Endothelial cell of umbilical vein (primary cell): ENCODE measurements at regions not wholly inside any gene's neighbourhood (a gene's known extent, or its start where the extent isn't known, plus 50 kb on each side); places are given as distances from the start of the nearest gene placed in this dataset.

Experiments used
- BruUV-seq: library from RNA; stranded (reverse); fragments of 400-500 nt; replicated peaks from 2 replicates; lab custom pipeline; 2021; lab: Mats Ljungman, UMichigan
- CTCF ChIA-PET: fragments of 300-600, 350-600 bp; sonication (Branson Sonifier 250); formaldehyde crosslinking; loops from one replicate; lab custom pipeline; 2021; ENCODE audit warnings: antibody characterized with exemption, inconsistent platforms; lab: Charles Lee
- POLR2A ChIA-PET: fragments of 300-600, 350-600 bp; sonication (Branson Sonifier 250); formaldehyde crosslinking; loops from one replicate; lab custom pipeline; 2021; ENCODE audit warnings: antibody characterized with exemption, inconsistent platforms; lab: Charles Lee
- DNase-seq: peaks from one replicate; pipeline ENCODE4 v3.0.0-alpha.2; 2011; ENCODE audit warnings: low read depth, low spot score
- FAIRE-seq: peaks from 2 replicates; lab custom pipeline; 2011; peaks lifted over from hg19 to GRCh38; lab: Jason Lieb, UNC
- H2AFZ ChIP-seq: 2 replicates; pipeline ENCODE4 v1.6.0; 2012; ENCODE audit warnings: low read depth, low read length, control low read depth, inconsistent platforms
- H3K27ac ChIP-seq: 2 replicates; pipeline ENCODE4 v1.5.1; 2011; ENCODE audit warnings: low read depth, mild to moderate bottlenecking, control low read depth, low read length, moderate library complexity; ENCODE audit not compliant: insufficient read depth
- H3K27me3 ChIP-seq, 2 experiments: 2 replicates each; pipeline versions ENCODE4 v1.6.0 to v1.6.1; 2011; ENCODE audit warnings: low read length in 2 of 2, mixed read lengths in 1 of 2; ENCODE audit not compliant: control insufficient read depth in 2 of 2, insufficient read depth in 2 of 2
- H3K36me3 ChIP-seq, 2 experiments: 2 replicates in 1 of 2; 3 replicates in 1 of 2; pipeline ENCODE4 v1.5.1; 2011; ENCODE audit warnings: low read length in 2 of 2, mild to moderate bottlenecking in 1 of 2, moderate library complexity in 1 of 2; ENCODE audit not compliant: control insufficient read depth in 2 of 2, insufficient read depth in 2 of 2; ENCODE audit errors: extremely low read depth in 1 of 2
- H3K4me1 ChIP-seq: 3 replicates; pipeline ENCODE4 v1.5.1; 2011; ENCODE audit warnings: mild to moderate bottlenecking, low read length; ENCODE audit not compliant: control insufficient read depth, insufficient read depth; ENCODE audit errors: extremely low read depth
- H3K4me2 ChIP-seq: 2 replicates; pipeline ENCODE4 v1.6.1; 2011; ENCODE audit warnings: low read length, control low read depth, mixed read lengths; ENCODE audit not compliant: insufficient read depth
- H3K4me3 ChIP-seq, 3 experiments: fragments of 200-600 bp in 1 of 3; sonication (generic), shearing (Covaris generic) in 1 of 3; replicated peaks in 1 of 3; 2 replicates each; pipeline ENCODE4 v1.5.1; 2011 to 2016; ENCODE audit warnings: control low read depth in 3 of 3, low read length in 3 of 3, mild to moderate bottlenecking in 2 of 3, inconsistent platforms in 1 of 3, low read depth in 1 of 3, moderate library complexity in 1 of 3; ENCODE audit not compliant: insufficient read depth in 1 of 3
- H3K79me2 ChIP-seq: 2 replicates; pipeline ENCODE4 v1.6.0; 2012; ENCODE audit warnings: low read length, inconsistent platforms; ENCODE audit not compliant: control insufficient read depth, insufficient read depth
- H3K9ac ChIP-seq: replicated peaks from 2 replicates; pipeline ENCODE3; 2011; ENCODE audit warnings: low read length, control low read depth; ENCODE audit not compliant: insufficient read depth; ENCODE audit errors: extremely low read depth
- H3K9me1 ChIP-seq: replicated peaks from 3 replicates; pipeline ENCODE4 v1.6.0; 2011; ENCODE audit warnings: mild to moderate bottlenecking, low read length; ENCODE audit not compliant: control insufficient read depth, insufficient read depth; ENCODE audit errors: extremely low read depth
- H3K9me3 ChIP-seq: replicated peaks from 2 replicates; pipeline ENCODE4 v1.5.1; 2012; ENCODE audit warnings: low read length, inconsistent platforms; ENCODE audit not compliant: control insufficient read depth, insufficient read depth
- H4K20me1 ChIP-seq: replicated peaks from 2 replicates; pipeline ENCODE3; 2011; ENCODE audit warnings: mild to moderate bottlenecking, low read length; ENCODE audit not compliant: control insufficient read depth, insufficient read depth; ENCODE audit errors: extremely low read depth
- CTCF ChIP-seq, 2 donors: IDR thresholded peaks; 1 replicate in 1 of 2; 2 replicates in 1 of 2; pipeline ENCODE4 v1.5.1; 2011; ENCODE audit warnings: low read length in 2 of 2, mild to moderate bottlenecking in 2 of 2, moderate library complexity in 2 of 2, control low read depth in 1 of 2, inconsistent platforms in 1 of 2, low read depth in 1 of 2; ENCODE audit not compliant: insufficient read depth in 1 of 2; ENCODE audit errors: extremely low read depth in 1 of 2
- EZH2 ChIP-seq: IDR thresholded peaks from 2 replicates; pipeline ENCODE4 v1.6.1; 2012; ENCODE audit warnings: borderline replicate concordance, low read depth, mild to moderate bottlenecking, moderate library complexity, low read length, inconsistent platforms; ENCODE audit not compliant: severe bottlenecking
- FOS ChIP-seq: IDR thresholded peaks from 2 replicates; pipeline ENCODE4 v1.6.1; 2011; ENCODE audit warnings: mild to moderate bottlenecking, low read length, moderate library complexity, borderline replicate concordance; ENCODE audit not compliant: insufficient read depth
- GATA2 ChIP-seq: IDR thresholded peaks from 2 replicates; pipeline ENCODE4 v1.7.0; 2011; ENCODE audit warnings: low read depth, mild to moderate bottlenecking, moderate library complexity, mixed read lengths, low read length; ENCODE audit not compliant: insufficient read length, insufficient read depth
- JUN ChIP-seq: IDR thresholded peaks from 2 replicates; pipeline ENCODE4 v1.6.1; 2011; ENCODE audit warnings: borderline replicate concordance, low read depth; ENCODE audit not compliant: insufficient read length, insufficient read depth
- MAX ChIP-seq: IDR thresholded peaks from 2 replicates; pipeline ENCODE4 v1.6.1; 2011; ENCODE audit not compliant: insufficient read depth, insufficient read length
- MYC ChIP-seq: IDR thresholded peaks from one replicate; pipeline ENCODE4 v1.6.1; 2011; ENCODE audit warnings: mild to moderate bottlenecking, low read depth, low read length
- POLR2A ChIP-seq: IDR thresholded peaks from 2 replicates; pipeline ENCODE4 v1.6.1; 2012; ENCODE audit warnings: low read depth, mild to moderate bottlenecking, control low read depth, low read length
- POLR2AphosphoS5 ChIP-seq: IDR thresholded peaks from 2 replicates; pipeline ENCODE4 v1.6.1; 2012; ENCODE audit warnings: low read depth, mild to moderate bottlenecking, control low read depth, low read length, moderate library complexity; ENCODE audit not compliant: insufficient read depth
- dilution Hi-C: fragments of 300-500 bp; cut with MboI; formaldehyde crosslinking; loops from one replicate; pipeline ENCODE4 v1.15.0; 2019; ENCODE audit warnings: low sequenced_read_pairs; ENCODE audit not compliant: extremely low pct_ligation_motif_present
- intact Hi-C: fragments of 100-400 bp; cut with micrococcal nuclease; formaldehyde crosslinking; loops from one replicate; pipeline ENCODE4 v1.10.0; 2022

- H3K27ac ChIP-seq = no peak overlapping the region
- DNase-seq (peak; percentile 70), FAIRE-seq (no peak)
- H3K4me2 ChIP-seq = no peak overlapping the region
- no peaks in the 10 kb centered on the region for H3K9me3 ChIP-seq
- ChIA-PET POLR2A (no interaction called here), CTCF (interaction anchor here (1.1 to 1.2 kb wide), 3 partner anchors 18 to 385 kb away, joined by 3 to 4 read pairs (median 3); no protein-coding TSS in a partner anchor)
- intact Hi-C loops = loop anchor here (5.0 kb wide), 1 partner anchor 370 kb away; no protein-coding TSS in a partner anchor
- no peaks in the 10 kb centered on the region for H3K9me1 ChIP-seq
- no peak for TF ChIP-seq POLR2A
- TF ChIP-seq JUN = peak; percentile 10
- H3K79me2 ChIP-seq = no peaks in the 10 kb centered on the region
- peaks cover 6% of the 10 kb centered on the region for H3K4me1 ChIP-seq
- peak overlapping the region; percentile 52 for H2AFZ ChIP-seq
- BruUV-seq = no TSS peak
- H4K20me1 ChIP-seq = no peaks in the 10 kb centered on the region
- dilution Hi-C loops = no loop called here
- H3K4me3 ChIP-seq = no peak overlapping the region
- no peaks in the 10 kb centered on the region for H3K27me3 ChIP-seq
- no peak overlapping the region for H3K9ac ChIP-seq
- H3K36me3 ChIP-seq = no peaks in the 10 kb centered on the region
These were observed 73.1 kb downstream of the ACKR3 start for GRCh38 chr2:236642584-236643291.

- BruUV-seq = no TSS peak
These were observed 73.9 kb downstream of the ACKR3 start for GRCh38 chr2:236643480-236643879.

More at GRCh38 chr2:236643480-236643879, 73.9 kb downstream of the ACKR3 start:
- Histone ChIP-seq H4K20me1 (no peaks in the 10 kb centered on the region), H3K27ac (no peak overlapping the region), H3K36me3 (no peaks in the 10 kb centered on the region), H3K4me3 (no peak overlapping the region), H3K9me3 (no peaks in the 10 kb centered on the region), H3K4me2 (no peak overlapping the region), H3K27me3 (no peaks in the 10 kb centered on the region), H3K4me1 (peaks cover 6% of the 10 kb centered on the region), H2AFZ (no peak overlapping the region), H3K9ac (no peak overlapping the region), H3K9me1 (no peaks in the 10 kb centered on the region), H3K79me2 (no peaks in the 10 kb centered on the region)
- ChIA-PET CTCF (no interaction called here), POLR2A (no interaction called here)
- intact Hi-C loops = loop anchor here (5.0 kb wide), 1 partner anchor 369 kb away; no protein-coding TSS in a partner anchor
- DNase-seq (no peak), FAIRE-seq (no peak)
- TF ChIP-seq MAX = no peak
- TF ChIP-seq JUN = no peak
- no peak for TF ChIP-seq POLR2A
- no peak for TF ChIP-seq FOS
- TF ChIP-seq GATA2 = no peak
- no peak for TF ChIP-seq MYC
- TF ChIP-seq EZH2 = no peak
- TF ChIP-seq CTCF (IDR thresholded peaks at IDR 0.05; ENCODE audit: extremely low read depth in 1 of 2, insufficient read depth in 1 of 2, low read depth in 1 of 2, low read length in 2 of 2) = no peak
- no peak for TF ChIP-seq POLR2AphosphoS5
- dilution Hi-C loops = no loop called here
